Esophagus muscularis mucosa (tissue), 4 donors: ENCODE measurements at regions not wholly inside any gene's neighbourhood (a gene's known extent, or its start where the extent isn't known, plus 50 kb on each side); places are given as distances from the start of the nearest gene placed in this dataset.
"Not testable (repeated sequence)": the region's sequence is repeated elsewhere in the genome, so short reads cannot be mapped to it uniquely, and the experiment has no call there.

Experiments used
- DNase-seq: peaks from one replicate; pipeline ENCODE4 v3.0.0-alpha.2; 2017; ENCODE audit errors: extremely low spot score
- H3K27ac ChIP-seq, 4 donors: fragments of 200-600 bp; sonication (generic); replicated peaks in 1 of 4; 1 replicate in 3 of 4; 2 replicates in 1 of 4; pipeline ENCODE4 v1.5.1; 2016 to 2019; ENCODE audit warnings: mild to moderate bottlenecking in 1 of 4
- H3K27me3 ChIP-seq, 4 donors: fragments of 200-600 bp; sonication (generic); one replicate each; pipeline versions ENCODE4 v1.5.1 to v1.6.0; 2016 to 2019
- H3K36me3 ChIP-seq, 4 donors: fragments of 200-600 bp; sonication (generic); one replicate each; pipeline ENCODE4 v1.5.1; 2016 to 2019
- H3K4me1 ChIP-seq, 4 donors: fragments of 200-600 bp; sonication (generic); one replicate each; pipeline ENCODE4 v1.5.1; 2016 to 2019
- H3K4me3 ChIP-seq, 4 donors: fragments of 200-600 bp; sonication (generic); 1 replicate in 2 of 4; 2 replicates in 2 of 4; pipeline ENCODE4 v1.5.1; 2016 to 2019; ENCODE audit warnings: mild to moderate bottlenecking in 4 of 4, moderate library complexity in 1 of 4
- H3K9me3 ChIP-seq, 4 donors: fragments of 200-600 bp; sonication (generic); 1 replicate in 3 of 4; 2 replicates in 1 of 4; pipeline ENCODE4 v1.5.1; 2016 to 2019
- EP300 ChIP-seq: sonication (generic); formaldehyde crosslinking; IDR thresholded peaks from one replicate; pipeline ENCODE4 v1.6.1; 2017; ENCODE audit warnings: antibody characterized with exemption
- POLR2A ChIP-seq: fragments of 450-650 bp; IDR thresholded peaks from one replicate; pipeline ENCODE4 v1.6.1; 2017; ENCODE audit warnings: antibody characterized with exemption, moderate library complexity, mild to moderate bottlenecking, low read depth
- POLR2AphosphoS5 ChIP-seq, 2 donors: sonication (generic); formaldehyde crosslinking; IDR thresholded peaks; one replicate each; pipeline ENCODE4 v1.6.1; 2017; ENCODE audit warnings: antibody characterized with exemption in 2 of 2
- WGBS: methylation state at CpG from one replicate; pipeline ENCODE4 v1.1.5; 2018; 5-methylcytosine and 5-hydroxymethylcytosine counted together
- intact Hi-C: fragments of 100-400 bp; cut with DNase I; formaldehyde crosslinking; loops from one replicate; pipeline ENCODE4 v1.15.1; 2023
- TF ChIP-seq, protein P1 (sequence below), 3 experiments: fragments of 200-600 bp in 2 of 3; fragments of 450-650 bp in 1 of 3; sonication (generic) in 2 of 3; IDR thresholded peaks; one replicate each; pipeline ENCODE4 v1.5.1; 2017 to 2019; ENCODE audit warnings: antibody characterized with exemption in 3 of 3, mild to moderate bottlenecking in 2 of 3, moderate library complexity in 1 of 3

DNA sequence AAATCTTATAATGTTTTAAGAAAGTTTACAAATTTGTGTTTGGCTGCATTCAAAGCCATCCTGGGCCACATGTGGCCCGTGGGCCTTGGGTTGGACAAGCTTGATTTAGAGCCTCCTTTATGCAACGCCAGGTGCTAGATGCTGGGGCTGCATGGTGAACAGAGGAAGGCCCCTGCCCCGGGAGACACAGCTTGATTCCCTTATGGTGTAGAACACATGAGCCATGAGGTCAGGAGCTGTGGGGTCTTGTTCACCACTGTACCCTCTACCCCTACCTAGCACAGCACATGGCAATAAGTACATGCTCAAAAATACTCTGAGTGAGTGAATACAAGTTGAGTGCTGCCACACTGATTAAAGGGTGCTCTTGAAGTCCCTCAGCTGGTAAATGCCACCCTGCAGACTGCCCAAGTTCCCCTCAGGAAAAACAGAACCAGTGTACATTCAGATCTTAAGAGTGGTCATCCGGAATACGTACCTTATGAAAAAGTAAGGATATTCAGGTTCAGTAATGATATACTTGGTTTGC, 71.9 kb downstream of the ARRDC3 start:
- H3K27ac ChIP-seq, result peak overlapping the region; percentile 76 to 81 (median 79)
- H3K4me3 ChIP-seq, result no peak overlapping the region
- intact Hi-C loops, result loop anchor here (2.0 to 10.0 kb wide), 3 partner anchors 30 to 376 kb away; no protein-coding TSS in a partner anchor

DNA sequence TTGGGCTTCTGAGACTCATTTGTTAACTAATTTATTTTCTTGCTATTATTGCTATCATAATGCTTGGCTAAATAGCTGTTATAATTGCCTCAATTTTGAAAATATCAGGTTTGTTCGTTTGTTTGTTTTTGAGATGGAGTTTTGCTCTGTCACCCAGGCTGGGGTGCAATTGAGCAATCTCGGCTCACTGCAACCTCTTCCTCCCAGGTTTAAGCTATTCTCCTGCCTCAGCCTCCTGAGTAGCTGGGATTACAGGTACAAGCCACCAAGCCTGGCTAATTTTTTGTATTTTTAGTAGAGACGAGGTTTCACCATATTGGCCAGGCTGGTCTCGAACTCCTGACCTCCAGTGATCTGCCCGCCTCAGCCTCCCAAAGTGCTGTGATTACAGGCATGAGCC, 75.0 kb downstream of the ARRDC3 start:
- intact Hi-C loops, H3K27me3 ChIP-seq, DNase-seq, H3K4me3 ChIP-seq, H3K36me3 ChIP-seq, H3K9me3 ChIP-seq, H3K27ac ChIP-seq: not testable (repeated sequence)
- WGBS, result 93% methylated on average over 5 of the region's 5 CpGs
- peaks cover 21 to 35% (median 25%) of the 10 kb centered on the region in 4 donors for H3K4me1 ChIP-seq

More for the DNA sequence above, 71.9 kb downstream of the ARRDC3 start:
- no peaks in the 10 kb centered on the region for H3K27me3 ChIP-seq
- H3K36me3 ChIP-seq, result no peaks in the 10 kb centered on the region
- 81% methylated on average over 5 of the region's 5 CpGs for WGBS
- DNase-seq, result no peak
- peaks cover 39 to 50% (median 41%) of the 10 kb centered on the region in 4 donors for H3K4me1 ChIP-seq
- no peaks in the 10 kb centered on the region for H3K9me3 ChIP-seq
- TF ChIP-seq, protein P1, sequence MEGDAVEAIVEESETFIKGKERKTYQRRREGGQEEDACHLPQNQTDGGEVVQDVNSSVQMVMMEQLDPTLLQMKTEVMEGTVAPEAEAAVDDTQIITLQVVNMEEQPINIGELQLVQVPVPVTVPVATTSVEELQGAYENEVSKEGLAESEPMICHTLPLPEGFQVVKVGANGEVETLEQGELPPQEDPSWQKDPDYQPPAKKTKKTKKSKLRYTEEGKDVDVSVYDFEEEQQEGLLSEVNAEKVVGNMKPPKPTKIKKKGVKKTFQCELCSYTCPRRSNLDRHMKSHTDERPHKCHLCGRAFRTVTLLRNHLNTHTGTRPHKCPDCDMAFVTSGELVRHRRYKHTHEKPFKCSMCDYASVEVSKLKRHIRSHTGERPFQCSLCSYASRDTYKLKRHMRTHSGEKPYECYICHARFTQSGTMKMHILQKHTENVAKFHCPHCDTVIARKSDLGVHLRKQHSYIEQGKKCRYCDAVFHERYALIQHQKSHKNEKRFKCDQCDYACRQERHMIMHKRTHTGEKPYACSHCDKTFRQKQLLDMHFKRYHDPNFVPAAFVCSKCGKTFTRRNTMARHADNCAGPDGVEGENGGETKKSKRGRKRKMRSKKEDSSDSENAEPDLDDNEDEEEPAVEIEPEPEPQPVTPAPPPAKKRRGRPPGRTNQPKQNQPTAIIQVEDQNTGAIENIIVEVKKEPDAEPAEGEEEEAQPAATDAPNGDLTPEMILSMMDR (IDR thresholded peaks at IDR 0.05), result no peak
- TF ChIP-seq POLR2A (no peak), EP300 (no peak), POLR2AphosphoS5 (IDR thresholded peaks at IDR 0.05) (no peak)

- H3K4me1 ChIP-seq, result peaks cover 12 to 30% (median 15%) of the 10 kb centered on the region in 4 donors
- no peak for DNase-seq
- peak overlapping the region in 1 of 4 donors; percentile 29 for H3K27ac ChIP-seq
- H3K36me3 ChIP-seq, result no peaks in the 10 kb centered on the region
- no peaks in the 10 kb centered on the region for H3K9me3 ChIP-seq
- 78% methylated on average over 4 of the region's 4 CpGs for WGBS
- intact Hi-C loops, result no loop called here
- peak in 1 of 2 donors; percentile 49 for TF ChIP-seq POLR2AphosphoS5 (IDR thresholded peaks at IDR 0.05)
- no peak for TF ChIP-seq EP300
- H3K27me3 ChIP-seq, result no peaks in the 10 kb centered on the region
- no peak overlapping the region for H3K4me3 ChIP-seq
Measured at GRCh38 chr5:91307048-91307447, 76.1 kb downstream of the ARRDC3 start.

DNA sequence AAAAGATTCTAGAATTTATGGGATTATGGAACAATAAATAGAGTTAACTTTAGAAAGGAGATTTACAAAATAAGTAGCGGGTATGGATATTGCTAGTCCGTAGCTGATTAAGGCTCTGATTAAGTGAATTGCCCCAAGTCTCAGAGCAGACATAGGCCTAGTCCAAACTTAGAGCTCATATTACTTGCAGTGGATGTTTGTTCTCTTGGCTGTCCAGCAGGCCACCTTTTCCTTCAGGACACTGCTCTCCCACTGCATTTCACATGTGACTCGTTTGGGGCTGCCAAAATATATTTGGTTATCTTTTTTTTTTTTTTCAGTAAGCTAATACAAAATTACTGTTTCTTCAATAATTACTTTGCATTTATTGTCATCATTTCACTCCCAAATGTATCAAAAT, 76.6 kb downstream of the ARRDC3 start:
- peaks cover 7 to 24% (median 13%) of the 10 kb centered on the region in 4 donors for H3K4me1 ChIP-seq

GRCh38 chr5:91305640-91306039, 77.5 kb downstream of the ARRDC3 start:
- Histone ChIP-seq H3K27ac (no peak overlapping the region), H3K4me1 (peaks cover 0 to 16% (median 10%) of the 10 kb centered on the region in 4 donors)

More for the DNA sequence above, 76.6 kb downstream of the ARRDC3 start:
- no peak for TF ChIP-seq EP300
- no peak for TF ChIP-seq POLR2AphosphoS5 (IDR thresholded peaks at IDR 0.05)
- TF ChIP-seq, protein P1 (IDR thresholded peaks at IDR 0.05), result no peak
- TF ChIP-seq POLR2A, result no peak
- Histone ChIP-seq H3K9me3 (no peaks in the 10 kb centered on the region), H3K4me3 (no peak overlapping the region), H3K36me3 (no peaks in the 10 kb centered on the region), H3K27me3 (no peaks in the 10 kb centered on the region), H3K27ac (peak overlapping the region in 1 of 4 donors; percentile 29)
- intact Hi-C loops, result no loop called here
- no peak for DNase-seq
- WGBS, result 86% methylated on average over 3 of the region's 3 CpGs

DNA sequence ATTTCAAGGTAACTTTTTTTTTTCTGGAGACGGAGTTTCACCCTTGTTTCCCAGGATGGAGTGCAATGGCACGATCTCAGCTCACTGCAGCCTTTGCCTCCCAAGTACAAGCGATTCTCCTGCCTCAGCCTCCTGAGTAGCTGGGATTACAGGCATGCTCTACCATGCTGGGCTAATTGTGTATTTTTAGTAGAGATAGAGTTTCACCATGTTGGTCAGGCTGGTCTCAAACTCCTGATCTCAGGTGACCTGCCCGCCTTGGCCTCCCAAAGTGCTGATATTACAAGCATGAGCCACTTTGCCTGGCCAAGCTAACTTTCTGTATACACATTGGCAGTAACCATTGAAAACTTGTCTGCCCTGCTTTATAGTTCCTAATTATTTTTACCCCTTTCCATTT, 79.1 kb downstream of the ARRDC3 start:
- H3K36me3 ChIP-seq, intact Hi-C loops: not testable (repeated sequence)

More at GRCh38 chr5:91305640-91306039, 77.5 kb downstream of the ARRDC3 start:
- Histone ChIP-seq H3K9me3 (no peaks in the 10 kb centered on the region), H3K4me3 (no peak overlapping the region), H3K27me3 (no peaks in the 10 kb centered on the region), H3K36me3 (no peaks in the 10 kb centered on the region)
- TF ChIP-seq EP300 (no peak), POLR2AphosphoS5 (IDR thresholded peaks at IDR 0.05) (no peak), POLR2A (no peak)
- TF ChIP-seq, protein P1 (IDR thresholded peaks at IDR 0.05), result no peak
- intact Hi-C loops, result no loop called here
- no peak for DNase-seq

More for the DNA sequence above, 79.1 kb downstream of the ARRDC3 start:
- peaks cover 0 to 14% (median 10%) of the 10 kb centered on the region in 4 donors for H3K4me1 ChIP-seq
- not testable (repeated sequence) for DNase-seq, H3K9me3 ChIP-seq, H3K27me3 ChIP-seq, H3K4me3 ChIP-seq, H3K27ac ChIP-seq
- 94% methylated on average over 4 of the region's 4 CpGs for WGBS
